ENCODE measurements at regions not wholly inside any gene's neighbourhood (a gene's known extent, or its start where the extent isn't known, plus 50 kb on each side); places are given as distances from the start of the nearest gene placed in this dataset.

DNA sequence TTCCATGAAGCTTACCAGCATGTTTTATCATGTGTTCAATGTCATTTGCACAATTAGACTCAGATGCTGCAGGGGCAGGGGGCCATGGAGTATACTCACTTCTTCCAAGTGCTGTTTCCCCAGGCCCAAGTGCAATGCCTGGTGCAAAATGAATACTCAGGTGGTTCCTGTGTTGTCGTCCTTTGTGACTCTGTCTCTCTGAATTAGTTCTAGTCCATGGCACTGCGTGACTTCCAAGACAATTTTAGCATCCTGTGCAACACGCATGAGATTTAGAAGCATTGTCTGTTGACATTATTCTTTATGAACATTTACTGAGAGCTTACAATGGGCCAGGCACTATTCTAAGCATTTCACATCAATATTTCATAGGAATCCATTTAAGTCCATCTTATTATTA lies 769.7 kb upstream of the RBFOX1 start:
- no peak for TF ChIP-seq ELF4 (IDR thresholded peaks at IDR 0.05)
- TF ChIP-seq ARNT (IDR thresholded peaks at IDR 0.05) = no peak
- no peak for TF ChIP-seq TARDBP (IDR thresholded peaks at IDR 0.05)
- TF ChIP-seq HDGF (IDR thresholded peaks at IDR 0.05; ENCODE audit: borderline replicate concordance) = no peak
- no peak for TF ChIP-seq BHLHE40 (IDR thresholded peaks at IDR 0.05; ENCODE audit: borderline replicate concordance)
- TF ChIP-seq SP1 (IDR thresholded peaks at IDR 0.05) = no peak
- TF ChIP-seq FOXK2 (IDR thresholded peaks at IDR 0.05) = no peak
- no peak for TF ChIP-seq FOXM1 (IDR thresholded peaks at IDR 0.05; ENCODE audit: borderline replicate concordance)
